NOMO-1 treated with dmso at 0.1 percent for 144 hours (cell line): ENCODE measurements at regions not wholly inside any gene's neighbourhood (a gene's known extent, or its start where the extent isn't known, plus 50 kb on each side); places are given as distances from the start of the nearest gene placed in this dataset.

Source experiments
- DNase-seq: peaks from one replicate; lab custom pipeline; 2025; ENCODE audit not compliant: unreplicated experiment; lab: John Stamatoyannopoulos, UW

- peak; percentile 21 for DNase-seq
These were observed 190.7 kb upstream of the MID1 start for GRCh38 chrX:10811111-10811510.

GRCh38 chrX:10813761-10814160 is 193.4 kb upstream of the MID1 start:
- no peak for DNase-seq

- DNase-seq: no peak
These were observed 198.3 kb upstream of the MID1 start for GRCh38 chrX:10818651-10819050.

GRCh38 chrX:10819973-10820372 is 199.6 kb upstream of the MID1 start:
- DNase-seq: no peak

GRCh38 chrX:10821293-10821692 is 200.9 kb upstream of the MID1 start:
- no peak for DNase-seq

- DNase-seq: no peak
These were observed 207.7 kb upstream of the MID1 start for GRCh38 chrX:10828036-10828435.

- DNase-seq: no peak
These were observed 208.3 kb upstream of the MID1 start for GRCh38 chrX:10828640-10829039.

- DNase-seq: no peak
These were observed 211.5 kb upstream of the MID1 start for GRCh38 chrX:10831716-10832502.

- DNase-seq: no peak
These were observed 213.1 kb upstream of the MID1 start for GRCh38 chrX:10833299-10834169.

GRCh38 chrX:10841579-10841978 is 221.2 kb upstream of the MID1 start:
- DNase-seq: no peak

- DNase-seq: no peak
These were observed 222.3 kb upstream of the MID1 start for GRCh38 chrX:10842646-10843045.

GRCh38 chrX:10847333-10847732 is 226.9 kb upstream of the MID1 start:
- no peak for DNase-seq

- no peak for DNase-seq
These were observed 231.4 kb upstream of the MID1 start for GRCh38 chrX:10851809-10852208.

GRCh38 chrX:10854594-10854993 is 234.2 kb upstream of the MID1 start:
- no peak for DNase-seq

- DNase-seq: no peak
These were observed 235.5 kb upstream of the MID1 start for GRCh38 chrX:10855845-10856244.

GRCh38 chrX:10856797-10857196 is 236.4 kb upstream of the MID1 start:
- DNase-seq: no peak

- no peak for DNase-seq
These were observed 239.0 kb upstream of the MID1 start for GRCh38 chrX:10859353-10859752.

GRCh38 chrX:10875995-10876394 is 235.1 kb upstream of the HCCS start:
- DNase-seq: no peak

- DNase-seq: no peak
These were observed 228.6 kb upstream of the HCCS start for GRCh38 chrX:10882484-10882883.

GRCh38 chrX:10884246-10884645 is 226.9 kb upstream of the HCCS start:
- DNase-seq: no peak

- no peak for DNase-seq
These were observed 218.4 kb upstream of the HCCS start for GRCh38 chrX:10892621-10893225.

- no peak for DNase-seq
These were observed 217.8 kb upstream of the HCCS start for GRCh38 chrX:10893366-10893765.
